ENCODE measurements at regions not wholly inside any gene's neighbourhood (a gene's known extent, or its start where the extent isn't known, plus 50 kb on each side); places are given as distances from the start of the nearest gene placed in this dataset.

- DNase-seq = no peak
Measured at GRCh38 chr4:15340902-15341732, 86.7 kb upstream of the C1QTNF7 start.

- DNase-seq = no peak
Measured at GRCh38 chr4:15341733-15342300, 86.0 kb upstream of the C1QTNF7 start.

GRCh38 chr4:15343000-15343399 is 84.8 kb upstream of the C1QTNF7 start:
- no peak for DNase-seq

- no peak for DNase-seq
Measured at GRCh38 chr4:15343581-15343980, 84.3 kb upstream of the C1QTNF7 start.

- no peak for DNase-seq
Measured at GRCh38 chr4:15344041-15344440, 83.8 kb upstream of the C1QTNF7 start.

GRCh38 chr4:15345134-15345533 is 82.7 kb upstream of the C1QTNF7 start:
- DNase-seq = no peak

- DNase-seq = no peak
Measured at GRCh38 chr4:15348236-15348635, 79.6 kb upstream of the C1QTNF7 start.

GRCh38 chr4:15348695-15349094 is 79.1 kb upstream of the C1QTNF7 start:
- no peak for DNase-seq

GRCh38 chr4:15349531-15349935 is 78.3 kb upstream of the C1QTNF7 start:
- no peak for DNase-seq

GRCh38 chr4:15349965-15350364 is 77.9 kb upstream of the C1QTNF7 start:
- no peak for DNase-seq

GRCh38 chr4:15352524-15352923 is 75.3 kb upstream of the C1QTNF7 start:
- DNase-seq = no peak

GRCh38 chr4:15353207-15353606 is 74.6 kb upstream of the C1QTNF7 start:
- DNase-seq = no peak

- no peak for DNase-seq
Measured at GRCh38 chr4:15354371-15355297, 73.2 kb upstream of the C1QTNF7 start.

GRCh38 chr4:15361529-15361928 is 66.3 kb upstream of the C1QTNF7 start:
- no peak for DNase-seq

GRCh38 chr4:15362541-15362940 is 65.3 kb upstream of the C1QTNF7 start:
- DNase-seq = no peak

GRCh38 chr4:15364183-15364582 is 63.6 kb upstream of the C1QTNF7 start:
- no peak for DNase-seq

GRCh38 chr4:15365641-15366040 is 62.2 kb upstream of the C1QTNF7 start:
- DNase-seq = no peak

- DNase-seq = no peak
Measured at GRCh38 chr4:15366721-15367120, 61.1 kb upstream of the C1QTNF7 start.

GRCh38 chr4:15368856-15369255 is 59.0 kb upstream of the C1QTNF7 start:
- DNase-seq = no peak

GRCh38 chr4:15370296-15370695 is 57.5 kb upstream of the C1QTNF7 start:
- no peak for DNase-seq

- no peak for DNase-seq
Measured at GRCh38 chr4:15373363-15373762, 54.5 kb upstream of the C1QTNF7 start.

- no peak for DNase-seq
Measured at GRCh38 chr4:15374656-15375055, 53.2 kb upstream of the C1QTNF7 start.

GRCh38 chr4:15375667-15376066 is 52.2 kb upstream of the C1QTNF7 start:
- no peak for DNase-seq

GRCh38 chr4:15376145-15376544 is 51.7 kb upstream of the C1QTNF7 start:
- DNase-seq = no peak

All from activated effector memory CD4-positive, alpha-beta T cell treated with anti-CD3 and anti-CD28 coated beads, Interleukin-2, amount 50 U/mL, for 16 hours (primary cell).